Cerebellar cortex (tissue), 1 donor: ENCODE measurements at regions not wholly inside any gene's neighbourhood (a gene's known extent, or its start where the extent isn't known, plus 50 kb on each side); places are given as distances from the start of the nearest gene placed in this dataset.
A peak's percentile ranks its signal among the peaks of the same experiment; 100 is the strongest.

Experiments used
- DNase-seq: peaks from one replicate; pipeline ENCODE4 v3.0.0-alpha.2; 2015; ENCODE audit warnings: low spot score

DNA sequence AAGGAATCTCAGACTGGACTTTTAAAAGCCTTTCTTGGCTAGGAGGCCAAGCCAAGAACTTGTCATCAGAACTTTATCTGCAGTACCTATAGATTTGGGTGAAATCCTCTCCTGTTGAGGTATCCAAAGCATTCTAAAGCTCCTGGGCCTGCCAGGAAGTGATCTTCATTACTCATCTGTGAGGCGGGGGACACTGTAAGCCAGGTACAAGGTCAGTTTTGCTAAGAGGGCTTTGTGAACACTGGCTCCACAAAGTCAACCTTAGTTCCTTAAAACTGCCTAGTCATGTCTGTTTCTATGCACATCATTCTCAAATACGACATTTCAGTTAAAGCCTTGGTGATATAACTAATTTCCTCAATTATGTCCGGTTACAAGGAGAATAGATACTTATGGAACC, 236.7 kb downstream of the PIK3R1 start:
- no peak for DNase-seq

DNA sequence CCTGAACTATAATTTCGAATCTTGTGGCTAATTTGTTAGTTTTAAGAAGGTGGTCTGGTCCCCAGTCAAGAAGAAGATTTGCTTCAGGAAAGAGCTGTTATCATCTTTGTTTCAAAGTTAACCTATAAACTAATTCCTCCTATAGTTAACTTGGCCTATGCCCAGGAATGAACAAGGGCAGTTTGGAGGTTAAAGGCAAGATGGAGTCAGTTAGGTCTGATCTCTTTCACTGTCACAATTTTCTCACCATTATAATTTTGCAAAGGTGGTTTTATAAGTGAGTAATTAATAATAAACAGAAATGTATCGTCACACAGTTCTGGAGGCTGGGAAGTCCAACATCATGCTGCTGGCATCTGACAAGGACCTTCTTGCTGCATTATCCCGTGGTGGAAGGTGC, 238.6 kb downstream of the PIK3R1 start:
- no peak for DNase-seq

DNA sequence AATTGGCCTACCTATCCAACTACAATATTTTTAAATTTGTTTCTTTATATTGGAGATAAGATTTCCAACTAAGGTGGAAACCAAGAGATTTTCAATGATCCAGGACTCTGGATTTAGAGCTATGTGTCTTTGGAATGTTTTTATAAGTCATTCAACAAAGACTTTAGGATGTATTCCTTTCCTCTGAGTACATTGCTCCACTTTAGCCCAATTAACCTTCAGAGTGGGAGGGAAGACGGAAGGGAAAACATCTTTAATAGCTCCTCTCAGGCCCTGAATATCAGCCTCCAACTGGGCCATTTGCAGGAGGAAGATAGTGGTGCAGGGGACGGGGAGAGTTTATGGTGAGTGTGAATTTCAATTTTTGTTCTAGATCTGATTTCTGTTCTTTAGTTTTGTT, 239.2 kb downstream of the PIK3R1 start:
- no peak for DNase-seq

DNA sequence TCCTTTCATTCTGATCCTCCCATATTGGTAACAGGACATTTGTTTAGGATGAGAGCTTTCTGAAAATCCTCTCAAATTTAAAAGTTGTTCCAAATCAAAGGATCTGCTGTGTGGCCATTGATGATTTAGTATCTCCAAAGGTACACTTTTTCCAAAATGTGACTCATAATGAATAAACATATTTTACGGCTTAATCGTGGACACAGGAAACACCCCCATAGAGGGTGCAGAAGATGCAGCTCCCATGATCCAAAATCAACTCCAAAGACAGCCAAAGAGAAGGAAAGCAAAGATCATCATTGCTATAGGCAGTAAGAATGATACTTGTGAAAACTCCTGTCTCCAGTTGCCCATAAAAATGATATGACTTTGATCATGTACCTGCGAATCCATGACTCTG, 239.7 kb downstream of the PIK3R1 start:
- no peak for DNase-seq

DNA sequence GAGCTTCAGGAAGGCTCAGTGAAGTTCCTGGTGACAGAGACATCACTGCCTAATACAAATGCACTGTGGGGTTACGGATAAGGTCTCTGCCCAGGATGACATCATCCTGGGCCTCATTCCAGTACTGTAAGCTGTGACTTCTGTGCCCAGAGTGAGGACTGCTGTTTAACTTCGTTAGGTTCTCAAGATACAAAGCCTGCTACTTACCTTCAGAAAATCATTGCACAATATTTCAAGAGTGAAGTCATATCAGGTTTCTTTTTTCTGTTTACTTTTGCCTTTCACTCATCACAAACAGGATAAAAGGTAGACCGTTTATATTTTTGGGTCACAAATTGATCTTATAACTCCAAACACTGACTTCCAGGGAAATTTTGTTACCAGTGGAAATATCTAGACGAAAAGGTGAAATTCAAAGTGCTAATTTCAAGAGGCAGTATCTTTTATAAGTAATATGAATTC, 241.2 kb downstream of the PIK3R1 start:
- no peak for DNase-seq

DNA sequence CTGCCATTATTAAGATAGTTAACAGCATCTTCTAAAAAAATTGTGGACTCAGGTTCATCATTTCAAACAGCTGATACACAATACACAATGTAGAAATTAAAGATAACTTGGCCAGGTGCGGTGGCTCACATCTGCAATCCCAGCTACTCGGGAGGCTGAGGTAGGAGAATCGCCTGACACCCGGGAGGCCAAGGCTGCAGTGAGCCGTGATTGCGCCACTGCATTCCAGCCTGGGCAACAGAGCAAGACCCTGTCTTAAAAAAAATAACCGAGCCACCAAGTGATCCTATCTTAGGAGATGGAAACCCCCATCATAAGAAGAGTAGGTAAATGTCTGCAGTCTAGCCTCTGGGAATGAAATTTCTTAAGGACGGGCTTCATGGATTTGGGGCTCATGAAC, 241.7 kb downstream of the PIK3R1 start:
- DNase-seq, result no peak

DNA sequence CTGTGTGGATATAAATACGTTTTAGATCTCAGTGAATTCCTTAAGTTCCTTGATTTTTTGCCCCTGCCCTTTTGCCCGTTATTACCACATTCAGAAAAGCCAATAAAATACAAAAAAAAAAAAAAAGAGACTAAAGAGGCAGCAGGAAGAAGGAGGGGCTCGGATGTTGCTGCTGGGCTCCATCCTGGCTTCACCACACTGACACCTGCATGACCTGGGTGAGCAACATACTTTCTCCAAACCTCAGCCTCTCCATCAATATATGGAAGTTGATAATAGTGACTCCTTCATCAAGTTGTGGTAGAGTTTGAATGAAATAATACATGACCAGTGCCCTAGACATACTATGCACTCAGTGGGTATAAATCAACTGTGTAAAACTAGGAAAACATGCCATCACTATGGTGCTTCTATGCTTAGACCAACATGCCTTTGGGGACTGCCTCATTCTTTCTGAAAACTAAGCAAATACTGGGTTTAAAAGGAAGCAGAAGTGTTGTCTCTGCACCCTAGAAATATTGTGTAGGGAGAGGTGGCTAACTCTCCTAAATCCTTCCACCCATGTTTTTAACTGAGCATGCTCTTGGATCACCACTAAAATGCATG, 243.0 kb downstream of the PIK3R1 start:
- DNase-seq, result no peak

DNA sequence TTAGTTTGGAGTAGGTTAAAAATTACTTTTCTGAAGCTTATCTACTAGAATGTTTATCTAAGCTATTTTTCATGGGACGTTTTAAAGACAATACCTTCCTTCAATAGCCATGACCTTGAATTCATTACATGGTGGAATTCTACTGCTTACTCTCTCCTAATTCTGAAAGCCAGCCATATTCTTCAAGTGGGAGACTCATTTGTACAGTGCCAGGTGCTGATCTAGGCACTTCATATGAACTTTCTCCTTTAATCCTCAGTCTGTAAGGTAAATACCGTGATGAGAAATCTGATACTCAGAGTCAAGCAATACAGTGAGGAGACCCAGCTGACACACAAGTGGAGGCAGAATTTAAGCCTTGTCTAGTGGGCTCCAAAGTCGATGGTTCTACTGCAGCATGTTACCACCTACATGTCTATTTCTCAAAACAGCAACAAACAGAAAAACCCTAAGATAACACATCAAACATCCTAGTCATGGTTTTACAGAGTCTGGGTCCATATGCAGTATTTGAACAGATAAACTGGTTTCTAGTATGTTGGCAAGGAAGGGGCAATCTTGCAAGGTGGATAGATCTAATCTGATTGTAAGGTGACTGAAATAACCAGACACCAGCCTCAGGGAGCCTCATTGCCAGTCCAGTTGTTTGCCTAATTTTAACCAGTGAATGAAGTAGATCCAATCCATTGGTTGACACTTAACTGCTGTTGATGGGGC, 243.7 kb downstream of the PIK3R1 start:
- no peak for DNase-seq

DNA sequence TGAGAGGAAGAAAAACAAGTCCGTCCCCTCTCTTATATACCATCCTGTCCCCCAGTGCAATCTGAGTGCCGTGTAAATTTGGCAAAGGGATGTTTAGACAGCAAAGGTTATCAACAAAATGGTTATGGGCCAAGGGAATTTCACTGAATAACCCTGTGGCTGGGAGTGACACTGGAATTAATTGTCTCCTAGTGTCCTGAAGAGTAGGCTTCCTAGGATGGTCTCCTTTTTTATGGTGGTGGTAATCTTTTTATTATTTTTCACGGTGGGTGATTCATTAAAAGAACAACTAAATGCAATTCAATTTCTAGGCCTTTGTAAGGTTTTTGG, 244.2 kb downstream of the PIK3R1 start:
- DNase-seq, result no peak

DNA sequence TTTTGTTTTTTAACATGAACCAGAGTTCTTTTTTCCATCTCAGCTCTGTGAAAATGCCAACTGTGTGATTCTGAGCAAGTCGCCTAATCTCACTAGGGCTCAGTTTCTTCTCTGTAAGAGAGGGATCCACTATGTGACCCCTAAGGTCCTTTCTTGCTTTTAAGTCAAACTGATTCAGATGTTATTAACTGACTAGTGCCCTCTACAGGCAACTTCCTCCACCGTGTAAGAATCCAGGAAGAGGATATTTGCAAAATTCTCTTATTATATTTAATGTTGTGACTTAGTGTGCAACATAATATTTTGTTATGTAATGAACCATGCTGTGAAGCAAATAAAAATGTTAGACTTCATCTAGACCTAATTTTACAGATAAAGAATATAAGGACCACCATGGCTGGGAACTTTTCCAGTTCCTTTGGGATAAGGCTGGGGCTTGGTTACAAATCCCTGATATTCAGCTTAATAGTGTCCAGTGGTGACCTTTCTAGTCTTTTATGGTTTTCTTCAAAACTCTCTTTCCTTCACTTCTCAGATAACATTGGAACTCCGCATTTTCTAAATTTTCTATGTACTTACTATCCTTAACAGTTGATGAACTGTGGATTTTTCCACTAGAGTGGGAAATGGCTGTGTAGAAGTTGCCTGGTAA, 244.7 kb downstream of the PIK3R1 start:
- peak; percentile 47 for DNase-seq

DNA sequence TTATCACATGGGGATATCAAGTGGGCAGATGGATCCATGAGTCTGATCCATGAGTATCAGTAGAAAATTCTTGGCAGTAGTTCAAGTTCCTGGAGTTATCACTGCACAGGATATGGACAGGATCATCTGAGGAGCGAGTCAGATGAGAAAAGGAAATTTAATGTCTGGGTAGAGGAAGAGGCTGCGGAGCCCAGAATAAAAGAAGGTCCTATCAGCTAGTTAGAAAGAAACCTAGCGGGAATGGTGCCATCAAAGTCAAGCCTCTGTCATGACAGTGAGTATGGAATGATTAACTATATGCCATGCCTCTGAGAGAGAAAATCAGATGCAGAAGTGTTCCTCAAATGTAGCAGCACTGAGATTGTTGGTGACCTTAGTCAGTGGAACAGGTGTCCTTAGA, 248.1 kb downstream of the PIK3R1 start:
- no peak for DNase-seq

DNA sequence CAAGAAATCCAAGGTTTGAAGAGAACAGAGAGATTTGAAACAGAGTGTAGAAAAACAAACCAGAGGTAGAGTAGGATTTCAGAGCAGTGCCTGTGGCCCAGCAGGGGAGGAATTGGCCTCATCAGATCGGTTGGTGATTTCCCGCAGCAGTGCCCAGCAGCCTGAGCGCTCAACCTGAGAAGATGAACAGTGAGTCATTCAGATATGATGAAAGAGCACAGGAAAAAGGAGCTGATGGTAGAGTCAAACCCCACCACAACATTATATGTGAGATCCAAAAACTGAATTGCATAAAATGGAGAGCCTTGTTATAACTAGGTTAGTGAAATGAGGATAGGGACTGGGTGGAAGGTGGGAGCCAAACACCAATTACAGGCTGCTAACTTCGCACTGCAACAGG, 248.9 kb downstream of the PIK3R1 start:
- DNase-seq, result no peak

DNA sequence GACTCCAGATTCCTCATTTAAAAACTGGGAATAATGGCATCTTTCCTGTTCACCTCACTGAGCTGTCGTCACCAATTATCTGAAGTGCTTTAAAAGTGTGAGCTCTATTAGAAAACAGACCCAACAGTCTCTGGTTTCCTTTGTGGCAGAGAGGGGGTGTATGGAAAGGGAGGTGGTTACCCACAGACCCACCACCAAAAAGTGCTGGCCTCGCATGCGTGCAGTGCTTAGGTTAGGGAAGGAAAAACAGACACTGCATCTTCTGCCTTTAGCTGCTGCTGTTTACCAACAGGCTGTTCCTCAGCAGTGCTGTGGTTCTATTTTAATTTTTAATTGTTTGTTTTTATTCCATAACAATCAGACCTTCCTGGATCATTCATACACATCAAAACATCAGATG, 249.6 kb downstream of the PIK3R1 start:
- no peak for DNase-seq

DNA sequence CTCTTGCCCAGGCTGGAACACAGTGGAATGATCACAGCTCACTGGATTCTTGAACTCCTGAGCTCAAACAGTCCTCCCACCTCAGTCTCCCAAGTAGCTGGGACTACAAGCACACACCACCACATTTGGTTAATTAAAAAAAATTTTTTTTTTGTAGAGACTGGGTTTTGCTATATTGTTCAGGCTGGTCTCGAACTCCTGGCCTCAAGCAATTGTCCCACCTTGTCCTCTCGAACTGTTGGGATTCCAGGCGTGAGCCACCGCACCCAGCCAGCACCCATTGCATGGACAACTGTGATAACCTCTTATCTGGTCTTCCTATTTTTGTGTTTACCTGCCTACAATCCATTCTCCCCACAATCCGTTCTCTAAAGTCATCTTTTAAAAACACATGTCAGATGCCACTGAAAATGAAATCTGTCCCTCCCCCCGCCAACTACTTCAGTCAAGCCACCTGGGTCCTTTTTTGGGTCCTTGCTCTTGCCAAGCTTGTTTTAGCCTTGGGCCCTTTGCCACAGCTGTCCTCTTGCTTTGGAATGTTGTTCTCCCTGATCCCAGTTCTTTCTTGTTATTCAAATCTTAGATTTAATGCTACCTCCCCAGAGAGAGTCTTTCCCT, 250.5 kb downstream of the PIK3R1 start:
- DNase-seq, result no peak

DNA sequence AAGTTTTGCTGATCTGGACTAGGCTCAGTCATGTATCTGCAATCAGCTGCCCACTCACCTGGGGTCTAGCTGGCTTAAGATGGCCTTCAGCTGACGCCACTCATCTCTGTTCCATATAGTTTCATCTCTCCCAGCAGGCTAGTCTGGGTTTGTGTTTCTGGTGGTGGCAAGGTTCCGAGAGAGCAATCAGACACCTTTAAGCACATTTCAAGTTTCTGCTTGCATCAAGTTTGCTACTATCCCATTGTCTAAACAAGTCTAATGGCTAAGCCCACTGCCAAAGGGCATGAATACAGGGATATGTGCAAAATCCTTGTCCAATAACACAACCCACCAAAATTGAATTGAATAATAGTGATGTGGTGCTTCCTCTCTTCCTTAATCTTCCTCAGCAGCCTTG, 251.7 kb downstream of the PIK3R1 start:
- no peak for DNase-seq

DNA sequence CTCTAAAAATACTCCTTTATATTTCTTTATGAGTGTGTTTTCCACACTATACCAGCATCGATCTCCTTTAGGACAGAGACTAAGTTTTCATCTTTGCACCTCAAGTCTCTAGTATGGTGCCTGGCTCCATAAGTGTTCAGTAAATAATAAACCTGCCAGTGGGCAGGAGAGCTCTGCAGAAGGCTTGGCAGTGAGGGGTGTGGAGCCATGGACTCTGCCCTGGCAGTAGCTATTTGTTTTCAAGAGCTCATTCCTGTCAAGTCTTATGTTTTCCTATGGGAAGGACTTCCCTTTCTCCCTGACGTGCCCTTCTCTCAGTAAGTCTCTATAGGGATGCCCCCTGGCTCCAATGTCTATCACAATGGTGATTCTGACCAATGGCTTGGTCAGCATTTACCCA, 252.2 kb downstream of the PIK3R1 start:
- DNase-seq, result no peak

DNA sequence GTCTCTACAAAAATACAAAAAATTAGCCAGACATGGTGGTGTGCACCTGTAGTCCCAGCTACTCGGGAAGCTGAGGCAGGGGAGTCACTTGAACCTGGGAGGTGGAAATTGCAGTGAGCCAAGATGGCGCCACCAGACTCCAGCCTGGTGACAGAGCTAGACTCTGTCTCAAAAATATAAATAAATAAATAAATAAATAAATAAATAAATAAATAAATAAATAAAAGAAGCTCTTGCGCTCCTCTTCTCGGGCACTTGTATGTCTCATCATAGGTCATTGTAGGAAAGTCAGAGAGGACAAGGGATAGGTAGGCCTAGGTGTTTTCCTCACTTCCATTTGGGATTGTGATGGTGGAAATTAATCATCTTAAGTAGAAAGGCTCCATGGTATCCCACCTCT, 252.8 kb downstream of the PIK3R1 start:
- DNase-seq, result no peak

DNA sequence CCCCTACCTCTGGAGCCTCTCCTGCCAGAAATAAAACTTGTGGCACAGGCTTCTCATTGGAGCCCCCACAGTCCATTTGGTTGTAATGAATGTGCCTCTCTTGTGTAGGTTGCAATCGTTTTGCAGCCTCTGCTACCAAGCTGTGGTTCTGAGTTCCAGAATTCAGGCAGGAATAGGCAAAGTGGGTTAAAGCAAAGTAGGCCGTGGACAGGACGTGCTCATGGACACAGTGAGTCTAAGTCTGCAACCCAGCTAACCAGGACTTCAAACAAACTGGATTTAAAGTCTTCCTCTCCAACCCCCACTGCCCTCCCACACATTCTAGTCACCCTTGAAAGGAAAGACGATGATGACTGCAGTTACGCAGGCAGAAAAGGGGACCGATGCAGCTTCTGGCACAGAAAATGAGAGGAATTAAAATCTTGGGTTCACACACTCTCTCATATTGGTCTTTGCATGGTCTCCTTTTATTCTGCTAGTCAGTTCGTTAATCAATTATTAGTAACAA, 260.0 kb downstream of the PIK3R1 start:
- no peak for DNase-seq

DNA sequence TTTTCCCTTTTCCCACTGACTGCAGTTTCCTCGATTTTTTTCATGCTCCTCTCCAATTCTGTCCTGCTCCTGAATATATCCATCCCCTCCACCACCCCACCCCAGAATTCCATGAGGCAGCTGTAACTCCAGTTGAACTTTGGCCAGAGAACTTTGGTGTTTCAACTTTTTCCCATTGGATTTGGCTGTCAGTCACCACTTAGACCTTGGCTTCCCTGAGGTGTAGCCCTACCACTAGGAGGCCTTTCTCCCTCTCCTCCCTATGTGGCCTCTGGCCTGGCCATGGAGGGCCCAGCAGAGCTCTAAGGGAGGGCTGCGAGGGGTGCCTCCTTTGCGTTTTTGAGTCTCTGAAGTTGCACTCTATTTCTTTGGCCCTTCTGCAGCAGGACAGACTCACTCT, 261.3 kb downstream of the PIK3R1 start:
- DNase-seq, result no peak

DNA sequence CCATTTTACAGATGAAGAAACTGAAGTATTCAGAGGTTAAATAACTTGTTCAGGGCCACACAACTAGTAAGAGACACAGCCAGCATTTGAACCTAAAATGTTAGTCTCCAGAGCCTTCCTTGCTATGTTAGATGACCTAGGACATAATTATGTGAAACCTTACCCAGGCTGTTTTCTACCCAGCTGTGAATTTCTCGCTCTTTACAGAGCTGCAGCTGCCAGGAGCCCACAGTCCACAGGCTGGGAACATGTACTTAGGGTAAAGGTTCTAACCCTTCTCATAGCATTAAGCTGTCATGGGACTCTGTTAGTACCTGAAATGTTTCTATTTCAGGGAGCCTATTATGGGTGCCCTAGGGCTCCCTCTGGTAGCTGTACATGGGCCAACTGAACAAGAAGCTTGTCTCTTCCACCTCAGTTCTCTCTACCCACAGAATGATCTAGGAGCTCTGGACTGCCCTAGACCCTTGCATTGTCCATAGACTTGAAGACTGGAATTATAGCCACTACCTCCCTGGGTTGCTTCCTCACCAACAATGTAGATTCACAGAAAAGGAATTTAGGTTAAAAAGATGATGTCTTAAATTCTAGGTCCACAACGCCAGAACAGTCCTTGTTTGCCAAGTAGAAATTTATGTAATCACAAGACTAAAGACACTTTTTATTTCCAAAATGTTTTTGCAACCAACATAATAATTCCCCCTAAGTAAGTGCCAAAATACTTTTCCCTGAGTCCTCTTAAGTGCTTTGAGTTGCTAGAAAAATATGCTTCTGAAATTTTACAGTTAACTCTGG, 262.9 kb downstream of the PIK3R1 start:
- no peak for DNase-seq

DNA sequence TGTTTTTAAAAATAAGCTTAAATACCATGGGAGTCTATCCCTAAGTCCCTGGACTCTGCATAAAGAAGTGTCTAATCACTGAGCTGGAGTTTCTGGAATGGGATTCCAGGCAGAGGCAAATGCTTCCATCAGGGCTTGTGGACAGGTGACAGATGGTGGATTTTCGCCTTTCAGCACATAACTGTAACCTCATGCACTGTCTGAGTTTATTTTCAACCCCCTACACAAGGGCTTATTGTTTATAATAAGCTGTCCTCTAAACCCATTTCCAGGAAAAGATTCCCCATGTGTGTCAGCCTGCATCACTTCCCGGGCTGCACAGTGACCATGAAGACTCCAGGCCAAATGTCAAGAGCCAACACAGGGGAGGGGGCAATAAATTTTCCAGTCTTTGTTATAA, 264.0 kb downstream of the PIK3R1 start:
- DNase-seq, result peak; percentile 83

DNA sequence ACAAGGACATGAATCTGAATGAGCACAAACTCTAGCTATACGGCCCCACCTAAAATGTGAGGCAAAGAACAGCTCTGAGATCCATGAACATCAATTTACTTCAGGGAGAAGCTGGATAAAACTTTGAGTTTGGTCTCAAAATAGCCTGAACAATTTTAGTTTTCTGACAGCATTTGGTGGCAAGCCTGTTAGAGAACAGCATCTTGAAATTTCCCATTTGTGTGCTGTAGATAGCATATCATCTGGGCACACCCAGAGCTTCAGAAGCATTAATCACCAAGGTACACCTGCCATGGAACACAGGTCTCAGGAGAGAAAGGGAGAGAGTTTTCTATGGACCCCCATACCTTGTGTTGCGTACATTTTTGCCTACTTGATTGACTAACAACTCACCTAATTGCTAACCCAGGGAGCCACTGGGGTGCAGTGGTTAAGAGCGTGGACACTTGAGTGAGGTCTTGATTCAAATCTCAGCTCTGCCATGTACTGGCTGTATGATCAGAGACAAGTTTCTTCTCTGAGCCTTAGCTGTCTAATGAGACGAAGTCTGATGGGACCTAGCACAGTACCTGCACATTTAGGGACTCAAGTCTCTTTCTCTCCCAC, 264.9 kb downstream of the PIK3R1 start:
- DNase-seq, result no peak
